ENCODE measurements at regions not wholly inside any gene's neighbourhood (a gene's known extent, or its start where the extent isn't known, plus 50 kb on each side); places are given as distances from the start of the nearest gene placed in this dataset.

DNA sequence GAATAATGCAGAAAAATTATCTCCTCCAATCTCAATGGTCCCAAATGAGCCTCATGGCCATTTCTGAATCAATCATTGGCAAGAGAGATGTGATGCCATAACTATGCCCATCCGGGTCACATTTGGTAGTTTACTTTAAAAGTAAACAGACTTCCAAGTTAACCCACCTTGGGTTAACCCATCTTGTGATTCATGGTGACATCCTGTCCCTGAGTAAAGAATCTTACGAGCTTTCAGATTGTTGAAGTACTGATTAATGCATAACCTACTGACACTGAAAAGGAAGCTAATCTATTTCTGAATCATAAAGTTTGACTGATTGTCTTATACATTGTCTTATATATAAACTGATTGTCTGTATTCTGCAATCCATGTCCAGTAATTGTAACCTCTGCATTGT lies 467.2 kb upstream of the AGTR1 start:
- H3K27me3 ChIP-seq (replicated peaks; ENCODE audit: insufficient read depth, low read depth, low read length, poor library complexity), result no peaks in the 10 kb centered on the region
- no peak for TF ChIP-seq EZH2 (IDR thresholded peaks at IDR 0.05; ENCODE audit: borderline replicate concordance, low read depth, low read length, poor library complexity, severe bottlenecking)
- TF ChIP-seq, protein P1, sequence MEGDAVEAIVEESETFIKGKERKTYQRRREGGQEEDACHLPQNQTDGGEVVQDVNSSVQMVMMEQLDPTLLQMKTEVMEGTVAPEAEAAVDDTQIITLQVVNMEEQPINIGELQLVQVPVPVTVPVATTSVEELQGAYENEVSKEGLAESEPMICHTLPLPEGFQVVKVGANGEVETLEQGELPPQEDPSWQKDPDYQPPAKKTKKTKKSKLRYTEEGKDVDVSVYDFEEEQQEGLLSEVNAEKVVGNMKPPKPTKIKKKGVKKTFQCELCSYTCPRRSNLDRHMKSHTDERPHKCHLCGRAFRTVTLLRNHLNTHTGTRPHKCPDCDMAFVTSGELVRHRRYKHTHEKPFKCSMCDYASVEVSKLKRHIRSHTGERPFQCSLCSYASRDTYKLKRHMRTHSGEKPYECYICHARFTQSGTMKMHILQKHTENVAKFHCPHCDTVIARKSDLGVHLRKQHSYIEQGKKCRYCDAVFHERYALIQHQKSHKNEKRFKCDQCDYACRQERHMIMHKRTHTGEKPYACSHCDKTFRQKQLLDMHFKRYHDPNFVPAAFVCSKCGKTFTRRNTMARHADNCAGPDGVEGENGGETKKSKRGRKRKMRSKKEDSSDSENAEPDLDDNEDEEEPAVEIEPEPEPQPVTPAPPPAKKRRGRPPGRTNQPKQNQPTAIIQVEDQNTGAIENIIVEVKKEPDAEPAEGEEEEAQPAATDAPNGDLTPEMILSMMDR (conservative IDR thresholded peaks at IDR 0.05; ENCODE audit: low read depth, low read length), result no peak
- H3K9me3 ChIP-seq (ENCODE audit: low read depth, low read length, poor library complexity, severe bottlenecking), result no peaks in the 10 kb centered on the region
- H3K4me3 ChIP-seq (ENCODE audit: low read depth, low read length, poor library complexity, severe bottlenecking), result no peak overlapping the region
- H3K4me1 ChIP-seq (ENCODE audit: insufficient read depth, low read length, poor library complexity, severe bottlenecking), result no peaks in the 10 kb centered on the region
- no TSS peak for BruUV-seq (replicated peaks)
- no peak overlapping the region for H3K27ac ChIP-seq (ENCODE audit: low read depth, low read length, poor library complexity, severe bottlenecking)
- ChIA-PET CTCF (no interaction called here), POLR2A (ENCODE audit: low non-redundant PET) (no interaction called here)
- no peaks in the 10 kb centered on the region for H3K36me3 ChIP-seq (ENCODE audit: insufficient read depth, low read length, poor library complexity, severe bottlenecking)
- DNase-seq (ENCODE audit: low spot score), result no peak
- intact Hi-C loops (cut with micrococcal nuclease; ENCODE audit: unreplicated experiment), result no loop called here

DNA sequence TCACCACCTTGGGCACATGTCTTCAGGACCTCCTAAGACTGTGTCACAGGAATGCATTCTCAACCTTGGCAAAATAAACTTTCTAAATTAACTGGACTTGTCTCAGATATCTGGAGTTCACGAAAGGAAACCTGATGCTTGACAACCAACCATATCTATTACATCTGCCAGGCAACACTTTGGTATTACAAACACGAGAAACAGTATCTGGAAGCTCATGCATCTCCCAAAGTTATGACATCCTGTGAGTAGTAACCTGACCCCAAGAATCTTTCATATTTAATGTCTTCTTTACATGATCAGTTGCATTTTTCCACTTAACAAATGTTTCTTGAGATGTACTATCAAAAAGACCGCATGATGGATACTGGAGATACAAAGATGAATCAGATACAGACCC lies 465.3 kb upstream of the AGTR1 start:
- DNase-seq (ENCODE audit: low spot score), result no peak
- ChIA-PET CTCF (no interaction called here), POLR2A (ENCODE audit: low non-redundant PET) (no interaction called here)
- Histone ChIP-seq H3K36me3 (ENCODE audit: insufficient read depth, low read length, poor library complexity, severe bottlenecking) (no peaks in the 10 kb centered on the region), H3K4me1 (ENCODE audit: insufficient read depth, low read length, poor library complexity, severe bottlenecking) (no peaks in the 10 kb centered on the region), H3K27me3 (replicated peaks; ENCODE audit: insufficient read depth, low read depth, low read length, poor library complexity) (no peaks in the 10 kb centered on the region), H3K4me3 (ENCODE audit: low read depth, low read length, poor library complexity, severe bottlenecking) (no peak overlapping the region), H3K9me3 (ENCODE audit: low read depth, low read length, poor library complexity, severe bottlenecking) (no peaks in the 10 kb centered on the region), H3K27ac (ENCODE audit: low read depth, low read length, poor library complexity, severe bottlenecking) (no peak overlapping the region)
- intact Hi-C loops (cut with micrococcal nuclease; ENCODE audit: unreplicated experiment), result no loop called here
- TF ChIP-seq EZH2 (IDR thresholded peaks at IDR 0.05; ENCODE audit: borderline replicate concordance, low read depth, low read length, poor library complexity, severe bottlenecking), result no peak
- TF ChIP-seq, protein P1 (conservative IDR thresholded peaks at IDR 0.05; ENCODE audit: low read depth, low read length), result no peak
- no TSS peak for BruUV-seq (replicated peaks)

DNA sequence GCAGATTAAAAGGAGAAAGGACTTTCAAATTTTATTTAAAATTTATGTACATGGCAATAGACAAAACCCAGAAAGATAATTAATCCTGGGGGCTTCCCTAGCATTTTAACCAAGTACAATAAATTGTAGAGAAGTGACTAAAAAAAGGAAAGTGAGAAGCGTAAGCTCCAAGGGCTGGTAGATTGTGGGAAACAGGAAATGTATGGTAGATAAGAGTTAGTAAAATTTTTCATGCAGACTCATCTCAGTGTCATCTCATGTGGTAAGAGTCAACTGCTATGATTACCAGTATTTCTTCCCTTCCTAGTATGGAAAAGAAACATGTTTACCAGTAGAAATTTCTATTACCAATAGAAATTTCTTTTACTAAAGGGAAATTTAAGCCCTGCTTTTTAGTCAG lies 464.3 kb upstream of the AGTR1 start:
- no TSS peak for BruUV-seq (replicated peaks)
- Histone ChIP-seq H3K36me3 (ENCODE audit: insufficient read depth, low read length, poor library complexity, severe bottlenecking) (no peaks in the 10 kb centered on the region), H3K27me3 (replicated peaks; ENCODE audit: insufficient read depth, low read depth, low read length, poor library complexity) (no peaks in the 10 kb centered on the region), H3K9me3 (ENCODE audit: low read depth, low read length, poor library complexity, severe bottlenecking) (no peaks in the 10 kb centered on the region), H3K4me3 (ENCODE audit: low read depth, low read length, poor library complexity, severe bottlenecking) (no peak overlapping the region), H3K27ac (ENCODE audit: low read depth, low read length, poor library complexity, severe bottlenecking) (no peak overlapping the region), H3K4me1 (ENCODE audit: insufficient read depth, low read length, poor library complexity, severe bottlenecking) (no peaks in the 10 kb centered on the region)
- POLR2A ChIA-PET (ENCODE audit: low non-redundant PET), result no interaction called here
- CTCF ChIA-PET, result no interaction called here
- DNase-seq (ENCODE audit: low spot score), result no peak
- no peak for TF ChIP-seq EZH2 (IDR thresholded peaks at IDR 0.05; ENCODE audit: borderline replicate concordance, low read depth, low read length, poor library complexity, severe bottlenecking)
- TF ChIP-seq, protein P1 (conservative IDR thresholded peaks at IDR 0.05; ENCODE audit: low read depth, low read length), result no peak
- intact Hi-C loops (cut with micrococcal nuclease; ENCODE audit: unreplicated experiment), result no loop called here

Measured in A673 (cell line).